Ovary (tissue), 3 donors: ENCODE measurements at regions not wholly inside any gene's neighbourhood (a gene's known extent, or its start where the extent isn't known, plus 50 kb on each side); places are given as distances from the start of the nearest gene placed in this dataset.

ENCODE experiments used
- EP300 ChIP-seq: sonication (generic); formaldehyde crosslinking; IDR thresholded peaks from one replicate; pipeline ENCODE4 v1.6.1; 2017; ENCODE audit warnings: antibody characterized with exemption
- POLR2A ChIP-seq: fragments of 450-650 bp; IDR thresholded peaks from one replicate; pipeline ENCODE4 v1.6.1; 2017; ENCODE audit warnings: antibody characterized with exemption, mild to moderate bottlenecking, moderate library complexity
- TF ChIP-seq, protein P1 (sequence below), 3 donors: fragments of 450-650 bp in 2 of 3; fragments of 200-600 bp in 1 of 3; IDR thresholded peaks; one replicate each; pipeline versions ENCODE4 v1.5.1 to v1.8.0; 2016 to 2022; ENCODE audit warnings: antibody characterized with exemption in 3 of 3, mild to moderate bottlenecking in 1 of 3
- donor health status: DM: no; HTN: no; CAD: no.

DNA sequence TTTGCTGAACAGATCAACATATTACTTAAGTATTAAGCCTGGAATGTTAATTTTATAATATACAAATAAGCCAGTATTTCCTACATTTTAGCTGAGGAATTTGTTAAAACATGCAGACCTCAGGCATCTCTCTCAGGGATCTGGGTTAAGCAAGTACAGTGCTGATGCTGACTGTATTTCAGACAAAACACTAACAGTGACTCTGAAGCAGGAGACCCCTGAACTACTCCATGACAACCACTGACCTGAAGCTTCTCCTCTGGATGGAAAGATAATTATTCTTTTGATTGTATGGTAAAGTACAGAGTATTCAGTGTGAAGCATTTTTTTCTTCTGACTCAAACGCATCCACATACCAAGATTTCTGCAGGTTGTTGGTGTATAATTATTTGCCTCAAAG lies 680.8 kb downstream of the LIG4 start:
- TF ChIP-seq POLR2A (no peak), EP300 (no peak)
- TF ChIP-seq, protein P1, sequence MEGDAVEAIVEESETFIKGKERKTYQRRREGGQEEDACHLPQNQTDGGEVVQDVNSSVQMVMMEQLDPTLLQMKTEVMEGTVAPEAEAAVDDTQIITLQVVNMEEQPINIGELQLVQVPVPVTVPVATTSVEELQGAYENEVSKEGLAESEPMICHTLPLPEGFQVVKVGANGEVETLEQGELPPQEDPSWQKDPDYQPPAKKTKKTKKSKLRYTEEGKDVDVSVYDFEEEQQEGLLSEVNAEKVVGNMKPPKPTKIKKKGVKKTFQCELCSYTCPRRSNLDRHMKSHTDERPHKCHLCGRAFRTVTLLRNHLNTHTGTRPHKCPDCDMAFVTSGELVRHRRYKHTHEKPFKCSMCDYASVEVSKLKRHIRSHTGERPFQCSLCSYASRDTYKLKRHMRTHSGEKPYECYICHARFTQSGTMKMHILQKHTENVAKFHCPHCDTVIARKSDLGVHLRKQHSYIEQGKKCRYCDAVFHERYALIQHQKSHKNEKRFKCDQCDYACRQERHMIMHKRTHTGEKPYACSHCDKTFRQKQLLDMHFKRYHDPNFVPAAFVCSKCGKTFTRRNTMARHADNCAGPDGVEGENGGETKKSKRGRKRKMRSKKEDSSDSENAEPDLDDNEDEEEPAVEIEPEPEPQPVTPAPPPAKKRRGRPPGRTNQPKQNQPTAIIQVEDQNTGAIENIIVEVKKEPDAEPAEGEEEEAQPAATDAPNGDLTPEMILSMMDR (IDR thresholded peaks at IDR 0.05) = no peak
